ENCODE measurements at regions not wholly inside any gene's neighbourhood (a gene's known extent, or its start where the extent isn't known, plus 50 kb on each side); places are given as distances from the start of the nearest gene placed in this dataset.

DNA sequence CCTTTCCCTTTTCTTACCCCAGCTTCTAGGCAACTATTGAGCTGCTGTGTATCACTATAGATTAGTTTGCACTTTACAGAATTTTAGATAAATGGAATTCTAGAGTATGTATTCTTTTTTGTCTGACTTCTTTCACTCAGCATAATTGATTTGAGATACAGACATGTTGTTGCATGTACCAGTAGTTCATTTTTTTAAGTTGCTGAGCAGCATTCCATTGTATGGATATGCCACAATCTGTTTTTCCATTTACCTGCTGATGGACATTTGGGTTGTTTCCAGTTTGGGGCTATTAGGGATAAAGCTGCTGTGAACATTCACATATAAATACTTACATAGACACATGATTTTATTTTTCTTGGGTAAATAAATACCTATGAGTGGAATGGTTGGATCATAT, 135.7 kb downstream of the IGF1 start:
- CTCF ChIA-PET (ENCODE audit: partially characterized antibody), result no interaction called here
- Histone ChIP-seq H3K79me2 (ENCODE audit: control insufficient read depth in 1 of 2, insufficient read depth in 2 of 2, low read length in 2 of 2) (no peaks in the 10 kb centered on the region), H3K23me2 (ENCODE audit: low read depth, low read length) (peaks cover 1% of the 10 kb centered on the region; the same call in 1 of the 2 replicates), H3K4me1 (replicated peaks in 1 of 4; ENCODE audit: control insufficient read depth in 3 of 4, insufficient read depth in 4 of 4, low read length in 3 of 4) (no peaks in the 10 kb centered on the region), H3K36me3 (ENCODE audit: control insufficient read depth in 2 of 4, insufficient read depth in 4 of 4, low read length in 3 of 4) (no peaks in the 10 kb centered on the region), H2BK5ac (ENCODE audit: low read depth, low read length) (no peak overlapping the region), H2BK15ac (ENCODE audit: low read length) (no peak overlapping the region), H4K20me1 (replicated peaks in 1 of 2; ENCODE audit: control insufficient read depth in 1 of 2, insufficient read depth in 2 of 2, low read length in 2 of 2) (no peaks in the 10 kb centered on the region), H2AK5ac (ENCODE audit: low read depth, low read length) (no peak overlapping the region), H4K91ac (replicated peaks; ENCODE audit: insufficient read length, low read length) (no peak overlapping the region), H3K56ac (replicated peaks; ENCODE audit: insufficient read length, low read depth, low read length) (no peak overlapping the region), H3K23ac (ENCODE audit: insufficient read length) (no peak overlapping the region), H3K27me3 (replicated peaks in 1 of 4; ENCODE audit: control insufficient read depth in 3 of 4, extremely low read depth in 1 of 4, insufficient read depth in 3 of 4, low read length in 3 of 4) (no peaks in the 10 kb centered on the region), H3K4me3 (ENCODE audit: extremely low read depth in 1 of 4, insufficient read depth in 2 of 4, low read depth in 3 of 4, low read length in 4 of 4) (no peak overlapping the region), H4K5ac (ENCODE audit: insufficient read length, low read depth, low read length) (no peak overlapping the region), H3K9me3 (ENCODE audit: insufficient read depth in 2 of 2, low read depth in 1 of 2, low read length in 1 of 2) (0 out of 4 replicates have a peak, but pooled peaks cover 0 to 3% of the 10 kb centered on the region in 2 experiments), H2BK20ac (ENCODE audit: low read length) (no peak overlapping the region), H2BK120ac (replicated peaks; ENCODE audit: low read depth, low read length) (no peak overlapping the region), H3K18ac (ENCODE audit: extremely low read depth, low read length) (no peak overlapping the region), H3K4me2 (ENCODE audit: insufficient read depth in 1 of 2, low read depth in 2 of 2, low read length in 2 of 2) (no peak overlapping the region), H3K9ac (replicated peaks in 1 of 4; ENCODE audit: extremely low read depth in 1 of 4, low read depth in 3 of 4, low read length in 3 of 4) (no peak overlapping the region), H3K27ac (ENCODE audit: low read depth, low read length) (no peak overlapping the region), H2AFZ (ENCODE audit: low read length) (no peak overlapping the region), H3K4ac (replicated peaks; ENCODE audit: insufficient read length, low read depth, low read length) (no peak overlapping the region), H2BK12ac (ENCODE audit: low read depth, low read length) (no peak overlapping the region), H3K79me1 (ENCODE audit: low read depth, low read length) (no peaks in the 10 kb centered on the region), H4K8ac (ENCODE audit: extremely low read depth, insufficient read depth, low read length) (no peak overlapping the region), H3K14ac (ENCODE audit: insufficient read length) (no peak overlapping the region)
- no peak for DNase-seq (ENCODE audit: low read depth in 1 of 2, low spot score in 2 of 2)
- no peak for FAIRE-seq
- POLR2A ChIA-PET (ENCODE audit: partially characterized antibody), result no interaction called here
- TF ChIP-seq CHD1 (IDR thresholded peaks at IDR 0.05; ENCODE audit: low read depth, low read length), result no peak
- no peak for TF ChIP-seq ASH2L (IDR thresholded peaks at IDR 0.05; ENCODE audit: low read length)
- no peak for TF ChIP-seq JUND (IDR thresholded peaks at IDR 0.05; ENCODE audit: low read length)
- TF ChIP-seq CHD2 (IDR thresholded peaks at IDR 0.05; ENCODE audit: low read length), result no peak
- no peak for TF ChIP-seq FOSL1 (IDR thresholded peaks at IDR 0.05; ENCODE audit: insufficient read depth, low read depth, low read length)
- TF ChIP-seq SP2 (IDR thresholded peaks at IDR 0.05; ENCODE audit: low read length), result no peak
- no peak for TF ChIP-seq TCF12 (IDR thresholded peaks at IDR 0.05; ENCODE audit: low read depth, low read length)
- no peak for TF ChIP-seq EZH2 (IDR thresholded peaks at IDR 0.05; ENCODE audit: low read depth, low read length, severe bottlenecking)
- TF ChIP-seq, protein P1, sequence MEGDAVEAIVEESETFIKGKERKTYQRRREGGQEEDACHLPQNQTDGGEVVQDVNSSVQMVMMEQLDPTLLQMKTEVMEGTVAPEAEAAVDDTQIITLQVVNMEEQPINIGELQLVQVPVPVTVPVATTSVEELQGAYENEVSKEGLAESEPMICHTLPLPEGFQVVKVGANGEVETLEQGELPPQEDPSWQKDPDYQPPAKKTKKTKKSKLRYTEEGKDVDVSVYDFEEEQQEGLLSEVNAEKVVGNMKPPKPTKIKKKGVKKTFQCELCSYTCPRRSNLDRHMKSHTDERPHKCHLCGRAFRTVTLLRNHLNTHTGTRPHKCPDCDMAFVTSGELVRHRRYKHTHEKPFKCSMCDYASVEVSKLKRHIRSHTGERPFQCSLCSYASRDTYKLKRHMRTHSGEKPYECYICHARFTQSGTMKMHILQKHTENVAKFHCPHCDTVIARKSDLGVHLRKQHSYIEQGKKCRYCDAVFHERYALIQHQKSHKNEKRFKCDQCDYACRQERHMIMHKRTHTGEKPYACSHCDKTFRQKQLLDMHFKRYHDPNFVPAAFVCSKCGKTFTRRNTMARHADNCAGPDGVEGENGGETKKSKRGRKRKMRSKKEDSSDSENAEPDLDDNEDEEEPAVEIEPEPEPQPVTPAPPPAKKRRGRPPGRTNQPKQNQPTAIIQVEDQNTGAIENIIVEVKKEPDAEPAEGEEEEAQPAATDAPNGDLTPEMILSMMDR (IDR thresholded peaks at IDR 0.05; ENCODE audit: control extremely low read depth in 1 of 3, insufficient read depth in 1 of 3, low read depth in 1 of 3, low read length in 3 of 3), result no peak
- no peak for TF ChIP-seq MAFK (IDR thresholded peaks at IDR 0.05; ENCODE audit: low read depth, low read length)
- TF ChIP-seq JUN (IDR thresholded peaks at IDR 0.05; ENCODE audit: low read depth, low read length), result no peak
- no peak for TF ChIP-seq GTF2F1 (IDR thresholded peaks at IDR 0.05; ENCODE audit: borderline replicate concordance, low read depth, low read length)
- no peak for TF ChIP-seq KDM5A (IDR thresholded peaks at IDR 0.05; ENCODE audit: low read length)
- no peak for TF ChIP-seq CBX5 (IDR thresholded peaks at IDR 0.05; ENCODE audit: low read depth, low read length)
- TF ChIP-seq KDM1A (IDR thresholded peaks at IDR 0.05; ENCODE audit: borderline replicate concordance, low read length), result no peak
